ENCODE measurements at regions not wholly inside any gene's neighbourhood (a gene's known extent, or its start where the extent isn't known, plus 50 kb on each side); places are given as distances from the start of the nearest gene placed in this dataset.

DNA sequence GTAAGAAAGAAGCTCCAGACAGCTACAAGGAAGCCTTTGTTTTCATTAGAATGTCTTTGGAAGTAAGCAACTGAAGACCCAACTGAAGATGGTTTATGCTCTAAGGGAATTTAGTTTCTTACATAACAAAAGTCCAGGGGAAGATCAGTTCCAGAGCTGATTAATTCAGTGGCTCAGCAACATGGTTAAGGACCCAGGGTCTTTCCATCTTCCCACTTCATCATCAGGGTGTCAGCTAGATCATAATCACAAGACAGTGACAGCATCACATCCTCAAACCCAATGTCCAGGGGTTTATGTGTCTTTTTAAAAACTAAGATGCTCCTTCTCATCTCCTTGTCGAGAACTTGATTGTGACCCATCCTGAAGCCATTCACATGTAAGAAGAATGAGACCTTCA lies 119.7 kb upstream of the PRDM1 start:
- no peak for DNase-seq (ENCODE audit: low spot score)

GRCh38 chr6:105964979-105965760 lies 121.0 kb upstream of the PRDM1 start:
- DNase-seq (ENCODE audit: low spot score): no peak

DNA sequence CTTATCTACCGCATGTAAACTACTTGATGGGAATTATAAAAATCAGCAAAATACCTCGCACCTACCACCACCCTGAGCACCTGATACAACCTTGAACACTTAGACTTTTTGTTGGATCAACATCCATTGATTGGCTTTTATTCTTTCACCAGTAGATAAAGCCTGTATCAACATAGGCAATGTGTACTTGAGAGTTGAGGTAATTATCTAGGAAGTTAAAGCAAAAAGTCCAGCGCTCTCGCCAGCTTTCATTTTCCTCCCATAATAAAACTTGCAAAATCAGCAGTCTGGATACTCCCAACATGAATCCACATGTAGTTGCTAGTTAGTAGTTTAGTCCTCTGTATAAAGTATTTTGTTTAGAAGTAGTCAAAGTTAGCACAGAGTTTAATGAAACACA lies 132.0 kb upstream of the PRDM1 start:
- no peak for DNase-seq (ENCODE audit: low spot score)

DNA sequence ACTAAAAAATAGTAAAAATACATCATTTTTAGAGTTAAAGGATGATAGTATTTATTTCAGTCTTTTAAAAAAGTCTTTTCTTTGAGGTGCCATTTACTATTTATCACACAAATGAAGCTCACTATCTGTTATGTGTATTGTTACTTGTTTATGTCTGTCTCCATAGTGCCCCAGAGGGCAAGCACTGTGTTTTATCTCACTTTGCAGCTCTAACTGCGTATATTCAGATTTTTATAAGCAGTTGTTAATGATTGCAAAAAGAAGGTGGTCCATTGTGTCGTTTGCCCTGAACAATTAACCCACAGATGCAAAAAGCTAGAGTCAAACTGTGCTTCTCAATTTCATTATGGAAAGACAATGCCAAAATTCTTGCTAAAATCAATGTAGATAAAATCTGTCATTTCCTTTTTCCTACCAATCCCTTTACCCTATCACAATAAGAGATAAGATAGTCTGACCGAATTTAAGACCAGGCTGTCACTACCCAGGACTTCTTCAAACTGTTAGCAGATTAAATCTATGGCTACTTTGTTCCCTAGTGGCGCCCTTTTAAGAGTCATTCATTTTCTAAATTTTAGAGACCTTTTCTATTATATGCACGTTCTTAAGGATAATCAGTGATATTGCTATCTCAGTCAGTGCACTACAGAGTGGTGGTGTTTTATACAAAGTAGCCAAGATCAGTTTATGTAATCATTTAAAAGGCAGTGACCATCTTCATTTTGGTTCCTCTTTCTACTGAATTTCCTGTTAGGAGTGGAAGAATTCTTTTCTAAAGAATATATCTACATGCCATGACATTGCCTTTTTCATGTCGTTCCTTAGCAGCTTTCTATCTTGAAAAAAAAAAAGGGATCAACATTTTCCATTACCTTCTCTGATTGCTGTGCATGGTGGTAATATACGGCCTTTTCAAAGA lies 133.1 kb upstream of the PRDM1 start:
- no peak for DNase-seq (ENCODE audit: low spot score)

DNA sequence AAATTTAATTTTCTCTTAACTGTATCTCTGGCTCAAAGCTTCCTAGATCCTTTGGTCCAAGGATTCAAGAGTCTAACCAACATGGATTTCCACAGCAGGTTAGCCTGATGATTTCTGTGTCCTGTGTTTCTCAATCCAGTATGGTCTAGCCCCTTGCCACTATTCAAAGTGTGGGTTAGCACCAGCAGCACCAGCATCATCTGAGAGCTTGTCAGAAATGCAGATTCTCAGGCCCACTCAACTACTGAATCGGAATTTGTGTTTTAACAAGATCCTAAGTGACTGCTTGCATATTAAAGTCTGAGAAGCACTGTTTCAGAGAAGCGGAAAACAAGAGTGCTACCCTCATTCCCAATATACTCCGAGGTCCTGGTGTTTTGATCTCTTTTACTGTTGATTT lies 133.8 kb upstream of the PRDM1 start:
- no peak for DNase-seq (ENCODE audit: low spot score)

- DNase-seq (ENCODE audit: low spot score): no peak
Measured at GRCh38 chr6:105951322-105951721, 134.8 kb upstream of the PRDM1 start.

GRCh38 chr6:105949869-105950268 lies 136.3 kb upstream of the PRDM1 start:
- DNase-seq (ENCODE audit: low spot score): no peak

DNA sequence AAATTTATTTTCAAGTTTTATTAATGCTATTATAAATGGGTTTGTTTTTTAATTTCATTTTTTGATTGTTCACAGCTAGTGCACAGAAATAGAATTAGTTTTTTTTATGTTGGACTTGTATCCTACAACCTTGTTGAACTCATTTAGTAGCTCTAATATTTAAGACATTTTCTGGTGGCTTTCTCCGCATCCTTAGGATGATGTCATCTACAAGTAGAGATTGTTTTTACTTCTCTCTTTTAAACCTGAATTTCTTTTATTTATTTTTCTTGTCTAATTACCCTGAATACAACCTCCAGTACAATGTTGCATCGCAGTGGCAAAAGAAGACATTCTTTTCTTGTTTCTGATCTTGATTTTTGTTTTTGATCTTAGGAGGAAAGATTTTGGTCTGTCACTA lies 142.6 kb upstream of the PRDM1 start:
- DNase-seq (ENCODE audit: low spot score): no peak

GRCh38 chr6:105941621-105942412 lies 144.3 kb upstream of the PRDM1 start:
- no peak for DNase-seq (ENCODE audit: low spot score)

- no peak for DNase-seq (ENCODE audit: low spot score)
Measured at GRCh38 chr6:105940990-105941389, 145.1 kb upstream of the PRDM1 start.

DNA sequence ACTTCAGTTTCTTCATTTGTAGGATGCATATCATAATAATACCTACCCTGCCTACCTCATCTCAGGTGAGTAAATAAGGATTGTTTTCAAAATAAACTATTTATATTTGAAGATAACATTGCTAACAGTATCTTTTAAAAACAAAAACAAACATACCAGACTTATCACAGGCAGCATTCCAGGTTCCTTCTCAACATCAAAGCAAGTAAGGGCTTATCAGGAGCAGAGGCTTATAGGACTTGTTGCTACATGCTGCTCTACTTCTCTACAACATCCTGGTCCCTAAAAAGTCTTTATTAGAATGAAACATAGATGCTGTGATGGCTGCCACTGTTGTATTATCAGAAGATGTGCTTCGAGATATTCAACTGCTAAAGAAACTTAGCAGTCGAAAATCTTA lies 149.2 kb upstream of the PRDM1 start:
- DNase-seq (ENCODE audit: low spot score): no peak

DNA sequence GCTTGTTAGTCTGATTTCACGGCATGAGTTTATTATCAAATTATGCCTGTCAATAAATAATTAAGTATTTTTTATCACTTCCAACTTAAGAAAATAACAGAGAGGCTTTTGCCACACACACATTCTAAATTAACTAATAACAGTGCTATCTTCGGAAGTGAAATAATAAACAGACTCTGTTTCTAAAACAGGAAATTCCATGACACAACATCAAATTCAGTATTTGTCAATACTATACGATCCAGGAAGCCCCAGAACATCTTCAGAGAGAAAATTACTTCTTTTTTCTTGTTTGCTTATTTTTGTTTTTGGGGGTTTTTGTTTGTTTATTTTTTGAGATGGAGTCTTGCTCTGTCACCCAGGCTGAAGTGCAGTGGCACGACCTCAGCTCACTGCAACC lies 150.7 kb upstream of the PRDM1 start:
- DNase-seq (ENCODE audit: low spot score): no peak

DNA sequence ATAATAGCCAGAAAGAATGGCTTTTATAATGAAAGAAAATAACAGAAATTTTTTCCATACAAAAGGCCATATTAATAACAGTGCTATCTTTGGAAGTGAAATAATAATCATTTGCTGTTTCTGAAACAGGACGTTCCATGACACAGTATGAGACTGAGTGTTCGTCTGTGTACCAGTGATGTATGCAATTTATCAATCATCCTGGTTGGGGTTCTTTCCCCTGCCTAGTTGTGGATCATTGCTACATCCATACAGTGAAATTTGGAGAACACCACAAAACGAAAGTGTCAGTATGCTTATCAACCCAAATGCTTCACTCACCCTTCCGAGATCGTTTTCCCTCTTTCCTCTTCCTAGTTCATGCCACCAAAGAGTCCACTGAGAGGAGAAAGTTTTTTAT lies 151.4 kb upstream of the PRDM1 start:
- no peak for DNase-seq (ENCODE audit: low spot score)

DNA sequence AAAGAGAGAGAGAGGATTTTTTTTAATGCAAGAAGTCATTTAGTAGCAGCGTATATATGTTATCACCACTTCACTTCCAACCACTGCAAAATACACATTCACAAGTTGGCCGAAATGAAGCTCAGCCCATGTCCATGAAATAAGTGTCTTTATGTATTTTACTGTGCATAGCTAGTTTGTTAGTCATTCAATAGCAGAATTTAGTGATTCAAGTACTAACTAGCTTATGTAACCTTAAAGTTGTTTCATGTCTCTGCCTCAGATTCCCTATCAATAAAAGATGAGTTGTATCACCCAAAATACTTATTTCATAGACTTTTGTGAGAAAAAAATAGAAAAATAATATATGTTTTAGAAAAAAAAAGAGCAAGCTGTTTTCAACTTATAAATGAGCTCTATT lies 153.7 kb upstream of the PRDM1 start:
- DNase-seq (ENCODE audit: low spot score): no peak

DNA sequence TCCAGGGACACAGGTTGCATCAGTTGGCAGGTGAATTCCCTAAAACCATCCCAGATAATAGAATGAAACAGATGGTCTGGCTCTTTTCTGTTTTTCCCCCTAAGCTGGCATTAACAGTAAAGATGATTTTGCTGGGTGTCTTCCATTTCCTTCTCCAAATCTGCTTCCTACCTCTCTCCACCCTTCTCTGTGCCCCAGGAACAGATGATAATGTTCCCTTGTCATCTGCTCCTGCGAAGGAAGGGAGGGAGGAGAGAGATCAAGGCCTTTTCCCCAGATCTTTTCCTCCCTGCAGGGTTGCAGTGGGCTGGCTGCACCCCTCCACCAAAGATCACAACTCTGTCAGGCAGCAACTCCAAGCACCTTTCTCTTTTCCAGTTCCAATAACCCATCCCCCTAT lies 156.5 kb upstream of the PRDM1 start:
- DNase-seq (ENCODE audit: low spot score): no peak

GRCh38 chr6:105926318-105926717 lies 159.8 kb upstream of the PRDM1 start:
- DNase-seq (ENCODE audit: low spot score): no peak

DNA sequence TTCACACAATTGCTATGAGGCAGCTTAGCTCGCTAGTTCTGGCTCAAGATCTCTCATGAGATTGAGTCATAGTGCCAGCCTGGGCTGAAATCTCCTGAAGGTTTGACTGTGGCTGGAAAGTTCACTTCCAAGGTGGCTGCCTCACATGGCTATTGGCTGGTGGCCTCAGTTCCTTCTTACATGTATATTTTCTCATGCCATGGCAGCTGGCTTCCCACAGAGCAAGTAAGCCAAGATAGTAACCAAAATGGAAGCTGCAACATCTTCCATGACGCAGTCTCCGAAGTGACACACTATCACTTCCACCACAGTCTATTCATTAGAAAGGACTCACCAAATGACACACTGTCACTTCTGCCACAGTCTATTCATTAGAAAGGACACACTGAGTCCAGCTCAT lies 160.4 kb upstream of the PRDM1 start:
- DNase-seq (ENCODE audit: low spot score): no peak

GRCh38 chr6:105921781-105922180 lies 164.4 kb upstream of the PRDM1 start:
- no peak for DNase-seq (ENCODE audit: low spot score)

DNA sequence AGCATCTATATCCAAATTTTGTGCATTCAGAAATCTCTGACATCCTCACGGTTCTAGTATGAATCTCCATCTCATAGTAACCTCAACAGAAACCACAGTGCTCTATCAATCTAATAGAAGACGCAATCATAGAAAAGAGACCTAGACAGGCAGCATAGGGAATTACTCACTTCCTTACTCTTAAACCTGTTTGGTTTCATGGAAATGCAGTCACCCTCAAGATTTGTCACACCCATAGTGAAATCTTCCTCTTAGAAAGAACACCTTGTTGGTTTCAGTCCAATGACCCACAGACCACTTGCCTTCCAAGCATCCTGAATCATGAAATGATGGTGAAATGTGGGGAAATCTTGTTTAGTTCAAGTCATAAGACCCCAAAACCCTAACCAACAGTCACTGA lies 166.1 kb upstream of the PRDM1 start:
- DNase-seq (ENCODE audit: low spot score): no peak

GRCh38 chr6:105917038-105917695 lies 169.0 kb upstream of the PRDM1 start:
- no peak for DNase-seq (ENCODE audit: low spot score)

DNA sequence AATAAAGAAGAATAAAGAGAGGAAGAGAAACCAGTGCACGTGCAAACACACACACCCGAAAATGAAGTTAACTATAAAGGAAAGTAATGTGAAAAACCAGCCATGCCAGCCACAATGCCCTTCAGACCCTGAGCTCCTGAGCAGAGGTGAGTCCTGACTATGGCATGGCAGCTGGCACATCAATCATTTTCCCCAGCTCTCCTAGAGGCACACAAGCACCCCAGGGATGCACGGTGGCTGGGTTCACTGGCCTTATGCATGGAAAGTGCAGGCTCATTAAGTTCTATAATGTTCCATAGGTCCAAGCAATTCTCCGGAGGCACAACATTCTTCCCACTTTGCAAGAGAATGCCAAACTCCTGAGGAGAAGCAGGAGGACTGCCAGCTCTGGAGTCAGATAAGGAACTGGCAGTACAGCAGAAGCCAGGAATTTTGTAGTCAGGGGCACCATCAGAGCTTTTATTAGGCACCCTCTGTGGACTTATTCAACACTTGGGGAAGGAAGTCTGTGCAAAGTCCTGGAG lies 175.0 kb upstream of the PRDM1 start:
- no peak for DNase-seq (ENCODE audit: low spot score)
